HEK293T (cell line): ENCODE measurements at regions not wholly inside any gene's neighbourhood (a gene's known extent, or its start where the extent isn't known, plus 50 kb on each side); places are given as distances from the start of the nearest gene placed in this dataset.

ENCODE experiments used
- BHLHE40 ChIP-seq: fragments of 450-650 bp; IDR thresholded peaks from 2 replicates; pipeline ENCODE4 v1.6.1; 2016; ENCODE audit warnings: mild to moderate bottlenecking, moderate library complexity, borderline replicate concordance
- ELF4 ChIP-seq: fragments of 450-650 bp; IDR thresholded peaks from 2 replicates; pipeline ENCODE4 v1.6.1; 2017; ENCODE audit warnings: antibody characterized with exemption
- NFRKB ChIP-seq: fragments of 450-650 bp; IDR thresholded peaks from 2 replicates; pipeline ENCODE4 v1.6.1; 2016; ENCODE audit warnings: mild to moderate bottlenecking, moderate library complexity
- SP1 ChIP-seq: fragments of 450-650 bp; IDR thresholded peaks from 2 replicates; pipeline ENCODE4 v1.6.1; 2017
- SUZ12 ChIP-seq: fragments of 450-650 bp; IDR thresholded peaks from 2 replicates; pipeline ENCODE4 v1.6.1; 2016; ENCODE audit warnings: mild to moderate bottlenecking

DNA sequence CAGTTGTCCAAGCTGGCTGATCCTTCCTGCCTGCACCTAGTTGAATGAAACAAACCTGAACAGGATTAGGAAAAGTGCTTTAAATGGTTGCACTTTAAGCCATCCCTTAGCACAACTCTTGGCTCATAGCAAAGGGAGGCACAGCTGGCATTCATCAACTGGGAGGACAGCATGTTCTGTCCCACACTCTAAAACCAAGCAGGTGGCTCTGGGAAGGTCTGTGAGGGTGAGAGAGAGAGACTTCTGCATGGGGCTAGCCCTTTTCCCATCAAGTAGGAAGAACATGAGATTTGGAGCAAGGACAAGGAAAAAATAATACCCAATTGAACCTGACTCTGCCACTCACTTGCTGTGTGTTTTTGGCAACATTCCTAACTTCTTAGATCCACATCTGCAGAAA, 140.9 kb upstream of the CCL2 start:
- TF ChIP-seq SUZ12, result no peak
- no peak for TF ChIP-seq BHLHE40
- TF ChIP-seq ELF4, result no peak
- TF ChIP-seq SP1, result no peak
- no peak for TF ChIP-seq NFRKB
